Gastrocnemius medialis (tissue), 4 donors: ENCODE measurements at regions not wholly inside any gene's neighbourhood (a gene's known extent, or its start where the extent isn't known, plus 50 kb on each side); places are given as distances from the start of the nearest gene placed in this dataset.

ENCODE experiments used
- CTCF ChIP-seq, 5 experiments: fragments of 450-650 bp in 3 of 5; fragments of 200-600 bp in 2 of 5; sonication (generic) in 2 of 5; IDR thresholded peaks in 4 of 5; conservative IDR thresholded peaks in 1 of 5; 1 replicate in 4 of 5; 2 replicates in 1 of 5; pipeline ENCODE4 v1.5.1; 2016 to 2019; ENCODE audit warnings: antibody characterized with exemption in 5 of 5, mild to moderate bottlenecking in 3 of 5, moderate library complexity in 3 of 5
- POLR2A ChIP-seq, 2 donors: fragments of 450-650 bp; IDR thresholded peaks; one replicate each; pipeline ENCODE4 v1.6.1; 2017; ENCODE audit warnings: antibody characterized with exemption in 2 of 2, mild to moderate bottlenecking in 2 of 2, moderate library complexity in 2 of 2

- TF ChIP-seq CTCF (IDR thresholded peaks at IDR 0.05 in 4 of 5, conservative IDR thresholded peaks at IDR 0.05 in 1 of 5) = no peak
- no peak for TF ChIP-seq POLR2A (IDR thresholded peaks at IDR 0.05)
Measured at GRCh38 chr6:126258150-126258549, 81.8 kb upstream of the CENPW start.
